IMR-90 (cell line): ENCODE measurements at regions not wholly inside any gene's neighbourhood (a gene's known extent, or its start where the extent isn't known, plus 50 kb on each side); places are given as distances from the start of the nearest gene placed in this dataset.

Source experiments
- ATAC-seq: fragments of 200-7000 bp; cut with Tn5 transposase; 2 replicates; pipeline ENCODE4 v1.9.1; 2020; ENCODE audit warnings: low read depth, mild to moderate bottlenecking, moderate library complexity
- BruUV-seq: library from RNA; stranded (reverse); fragments of 400-500 nt; replicated peaks from 2 replicates; lab custom pipeline; 2021; lab: Mats Ljungman, UMichigan
- CTCF ChIA-PET: fragments of 300-600 bp; formaldehyde crosslinking; extraction: SDS; loops from one replicate; lab custom pipeline; 2021; ENCODE audit warnings: antibody characterized with exemption; lab: Yijun Ruan, JAX
- POLR2A ChIA-PET: fragments of 300-600 bp; sonication (Branson Sonifier 250); formaldehyde crosslinking; loops from one replicate; lab custom pipeline; 2022; ENCODE audit warnings: antibody characterized with exemption; ENCODE audit not compliant: unreplicated experiment; lab: Charles Lee
- DNase-seq: peaks from one replicate; pipeline ENCODE4 v3.0.0; 2013
- H2AFZ ChIP-seq: replicated peaks from 2 replicates; pipeline ENCODE3; 2013; ENCODE audit warnings: low read length, mild to moderate bottlenecking; ENCODE audit not compliant: poor library complexity
- H2AK5ac ChIP-seq: 2 replicates; pipeline ENCODE4 v1.6.1; 2013; ENCODE audit warnings: low read depth, low read length, inconsistent platforms
- H2AK9ac ChIP-seq: replicated peaks from 2 replicates; pipeline ENCODE3; 2013; ENCODE audit warnings: mild to moderate bottlenecking, low read depth, low read length, moderate library complexity; ENCODE audit not compliant: poor library complexity
- H2BK120ac ChIP-seq: 2 replicates; pipeline ENCODE4 v1.6.1; 2013; ENCODE audit warnings: low read depth, low read length, inconsistent platforms
- H2BK15ac ChIP-seq: 3 replicates; pipeline ENCODE4 v1.6.1; 2013; ENCODE audit warnings: low read depth, low read length, inconsistent platforms
- H2BK20ac ChIP-seq: 2 replicates; pipeline ENCODE4 v1.6.1; 2013; ENCODE audit warnings: low read depth, mild to moderate bottlenecking, inconsistent platforms, low read length, moderate library complexity
- H2BK5ac ChIP-seq: 2 replicates; pipeline ENCODE4 v1.6.1; 2013; ENCODE audit warnings: mild to moderate bottlenecking, low read depth, low read length, inconsistent platforms; ENCODE audit not compliant: poor library complexity, severe bottlenecking
- H3K14ac ChIP-seq: replicated peaks from 2 replicates; pipeline ENCODE4 v1.6.1; 2013; ENCODE audit warnings: low read depth, low read length, inconsistent platforms
- H3K18ac ChIP-seq: 2 replicates; pipeline ENCODE4 v1.6.1; 2013; ENCODE audit warnings: low read depth, low read length, control low read depth
- H3K23ac ChIP-seq: 2 replicates; pipeline ENCODE4 v1.6.1; 2013; ENCODE audit warnings: low read depth, low read length, inconsistent platforms
- H3K27ac ChIP-seq: 2 replicates; pipeline ENCODE4 v1.5.1; 2013; ENCODE audit warnings: mild to moderate bottlenecking, control low read depth, low read length; ENCODE audit not compliant: insufficient read depth
- H3K27me3 ChIP-seq: 2 replicates; pipeline ENCODE4 v1.6.1; 2013; ENCODE audit warnings: low read length; ENCODE audit not compliant: control insufficient read depth, insufficient read depth
- H3K36me3 ChIP-seq: 2 replicates; pipeline ENCODE4 v1.6.1; 2013; ENCODE audit warnings: low read length, mixed read lengths; ENCODE audit not compliant: control insufficient read depth, insufficient read depth
- H3K4ac ChIP-seq: 2 replicates; pipeline ENCODE4 v1.6.1; 2013; ENCODE audit warnings: low read depth, low read length, inconsistent platforms
- H3K4me1 ChIP-seq: 2 replicates; pipeline ENCODE4 v1.6.1; 2013; ENCODE audit warnings: low read length, mixed read lengths; ENCODE audit not compliant: control insufficient read depth, insufficient read depth
- H3K4me2 ChIP-seq: 2 replicates; pipeline ENCODE4 v1.6.1; 2013; ENCODE audit warnings: low read depth, mild to moderate bottlenecking, control low read depth, low read length, moderate library complexity
- H3K4me3 ChIP-seq: 2 replicates; pipeline ENCODE4 v1.5.1; 2013; ENCODE audit warnings: low read depth, mild to moderate bottlenecking, control low read depth, low read length, moderate library complexity; ENCODE audit not compliant: insufficient read depth
- H3K56ac ChIP-seq: 2 replicates; pipeline ENCODE4 v1.6.1; 2013; ENCODE audit warnings: low read length, inconsistent platforms; ENCODE audit not compliant: insufficient read depth; ENCODE audit errors: extremely low read depth
- H3K79me1 ChIP-seq, 2 experiments: 2 replicates each; pipeline ENCODE4 v1.6.1; 2013; ENCODE audit warnings: low read length in 2 of 2, inconsistent platforms in 1 of 2, low read depth in 1 of 2
- H3K9ac ChIP-seq: 2 replicates; pipeline ENCODE4 v1.6.1; 2013; ENCODE audit warnings: low read depth, low read length, control low read depth
- H3K9me1 ChIP-seq: 2 replicates; pipeline ENCODE4 v1.6.1; 2013; ENCODE audit warnings: low read length, inconsistent platforms; ENCODE audit not compliant: insufficient read depth
- H3K9me3 ChIP-seq: 2 replicates; pipeline ENCODE4 v1.6.1; 2013; ENCODE audit warnings: low read length; ENCODE audit not compliant: control insufficient read depth, insufficient read depth
- H4K20me1 ChIP-seq: 2 replicates; pipeline ENCODE4 v1.6.1; 2013; ENCODE audit warnings: low read length, inconsistent platforms; ENCODE audit not compliant: insufficient read depth
- H4K5ac ChIP-seq: 2 replicates; pipeline ENCODE4 v1.6.1; 2013; ENCODE audit warnings: mild to moderate bottlenecking, low read depth, low read length, control low read depth
- H4K8ac ChIP-seq, 2 experiments: 2 replicates each; pipeline ENCODE4 v1.6.1; 2013; ENCODE audit warnings: low read depth in 2 of 2, low read length in 2 of 2, control low read depth in 1 of 2, inconsistent platforms in 1 of 2
- H4K91ac ChIP-seq: 2 replicates; pipeline ENCODE4 v1.6.1; 2013; ENCODE audit warnings: low read depth, low read length, inconsistent platforms; ENCODE audit not compliant: insufficient read depth
- BHLHE40 ChIP-seq: fragments of 150-350 bp; IDR thresholded peaks from 2 replicates; pipeline ENCODE4 v1.6.1; 2016; ENCODE audit warnings: mild to moderate bottlenecking, low read depth, low read length
- CEBPB ChIP-seq: IDR thresholded peaks from 2 replicates; pipeline ENCODE4 v1.6.1; 2012; ENCODE audit warnings: low read depth, low read length, improper control_type of control experiment
- CHD1 ChIP-seq: IDR thresholded peaks from 2 replicates; pipeline ENCODE4 v1.6.1; 2012; ENCODE audit warnings: low read depth, low read length, improper control_type of control experiment
- FOS ChIP-seq: fragments of 150-350 bp; IDR thresholded peaks from 2 replicates; pipeline ENCODE4 v1.6.1; 2016; ENCODE audit warnings: low read depth, low read length
- MAFK ChIP-seq: IDR thresholded peaks from 2 replicates; pipeline ENCODE4 v1.6.1; 2012; ENCODE audit warnings: low read depth, low read length, improper control_type of control experiment
- MAZ ChIP-seq: IDR thresholded peaks from 2 replicates; pipeline ENCODE4 v1.6.1; 2012; ENCODE audit warnings: low read depth, mild to moderate bottlenecking, low read length, improper control_type of control experiment, moderate library complexity, borderline replicate concordance
- MXI1 ChIP-seq: IDR thresholded peaks from 2 replicates; pipeline ENCODE4 v1.6.1; 2012; ENCODE audit warnings: low read depth, mild to moderate bottlenecking, low read length, moderate library complexity, borderline replicate concordance
- NFE2L2 ChIP-seq: fragments of 150-350 bp; IDR thresholded peaks from 2 replicates; pipeline ENCODE4 v1.6.1; 2016; ENCODE audit warnings: low read depth, mild to moderate bottlenecking, low read length
- POLR2A ChIP-seq: IDR thresholded peaks from 2 replicates; pipeline ENCODE4 v1.6.1; 2012; ENCODE audit warnings: mild to moderate bottlenecking, low read depth, low read length
- RAD21 ChIP-seq: IDR thresholded peaks from 2 replicates; pipeline ENCODE4 v1.6.1; 2012; ENCODE audit warnings: low read length, improper control_type of control experiment
- RCOR1 ChIP-seq: IDR thresholded peaks from 2 replicates; pipeline ENCODE4 v1.6.1; 2012; ENCODE audit warnings: mild to moderate bottlenecking, low read length, improper control_type of control experiment; ENCODE audit not compliant: insufficient replicate concordance
- RFX5 ChIP-seq: IDR thresholded peaks from 2 replicates; pipeline ENCODE4 v1.8.0; 2012; ENCODE audit warnings: low read depth, mild to moderate bottlenecking, low read length, moderate library complexity
- SMC3 ChIP-seq: fragments of 150-350 bp; IDR thresholded peaks from 2 replicates; pipeline ENCODE4 v1.6.1; 2016; ENCODE audit warnings: low read depth, mild to moderate bottlenecking, antibody characterized with exemption, low read length, moderate library complexity
- WGBS, 2 experiments: methylation state at CpG; one replicate each; pipeline versions ENCODE4 v1.1.5 to v1.1.7; 2013; ENCODE audit warnings: missing lambda C conversion rate in 2 of 2; ENCODE audit not compliant: insufficient read length in 1 of 2; ENCODE audit errors: extremely low coverage in 2 of 2; 5-methylcytosine and 5-hydroxymethylcytosine counted together
- dilution Hi-C: fragments of 300-500 bp; cut with HindIII; formaldehyde crosslinking; loops from one replicate; pipeline ENCODE4 v1.14.3; 2018; ENCODE audit warnings: low sequenced_read_pairs; ENCODE audit not compliant: unreplicated experiment
- in situ Hi-C: fragments of 300-500 bp; cut with MboI; formaldehyde crosslinking; loops from 3 replicates; pipeline ENCODE4 v1.14.3; 2019; ENCODE audit warnings: low sequenced_read_pairs, inconsistent platforms, mixed read lengths
- intact Hi-C: fragments of 100-400 bp; cut with micrococcal nuclease; formaldehyde crosslinking; loops from 2 replicates; pipeline ENCODE4 v1.10.0; 2022
- TF ChIP-seq, protein P1 (sequence below): fragments of 150-350 bp; IDR thresholded peaks from 2 replicates; pipeline ENCODE4 v1.6.1; 2017; ENCODE audit warnings: mild to moderate bottlenecking, antibody characterized with exemption, low read length, low read depth
- TF ChIP-seq, protein P2 (sequence below): conservative IDR thresholded peaks from 2 replicates; pipeline ENCODE4 v1.5.1; 2012; ENCODE audit warnings: mild to moderate bottlenecking, low read depth, low read length, improper control_type of control experiment
- TF ChIP-seq, protein P3 (sequence below): fragments of 150-350 bp; IDR thresholded peaks from 2 replicates; pipeline ENCODE4 v1.6.1; 2016; ENCODE audit warnings: low read depth, mild to moderate bottlenecking, low read length, moderate library complexity, borderline replicate concordance

DNA sequence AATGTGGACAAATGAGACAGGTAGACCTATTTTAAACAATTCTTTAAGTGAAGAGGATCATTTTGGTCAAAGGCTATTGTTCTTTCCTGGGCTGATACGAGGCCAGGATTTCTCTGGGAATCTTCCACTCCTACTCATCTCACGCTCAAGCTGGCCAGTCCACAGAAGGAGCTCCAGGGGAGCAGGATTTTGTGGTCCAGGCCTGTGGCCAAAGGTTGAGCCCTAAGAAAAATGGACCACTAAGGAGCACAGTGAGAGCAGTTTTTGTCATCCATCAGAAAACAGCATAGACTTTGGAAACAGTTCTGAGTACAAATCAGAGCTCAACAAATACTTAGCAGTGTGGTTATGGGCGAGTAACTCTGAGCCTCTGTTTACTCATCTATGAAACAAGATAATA is 260.2 kb upstream of the RUNX1 start:
- intact Hi-C loops (no loop called here), in situ Hi-C loops (no loop called here), dilution Hi-C loops (no loop called here)
- no TSS peak for BruUV-seq
- Histone ChIP-seq H3K4me2 (no peak overlapping the region), H3K14ac (no peak overlapping the region), H2BK15ac (no peak overlapping the region), H2BK5ac (no peak overlapping the region), H3K4me3 (no peak overlapping the region), H3K79me1 (no peaks in the 10 kb centered on the region), H2AK9ac (no peak overlapping the region), H3K4ac (no peak overlapping the region), H4K20me1 (no peaks in the 10 kb centered on the region), H4K5ac (no peak overlapping the region), H4K91ac (no peak overlapping the region), H2AFZ (no peak overlapping the region), H3K23ac (no peak overlapping the region), H4K8ac (no peak overlapping the region), H3K9ac (no peak overlapping the region), H3K4me1 (no peaks in the 10 kb centered on the region), H2BK120ac (no peak overlapping the region), H2BK20ac (no peak overlapping the region), H3K27ac (no peak overlapping the region), H3K9me1 (no peaks in the 10 kb centered on the region), H2AK5ac (no peak overlapping the region), H3K18ac (no peak overlapping the region), H3K9me3 (peaks cover 3% of the 10 kb centered on the region), H3K56ac (no peak overlapping the region), H3K36me3 (no peaks in the 10 kb centered on the region), H3K27me3 (no peaks in the 10 kb centered on the region)
- ChIA-PET POLR2A (no interaction called here), CTCF (no interaction called here)
- TF ChIP-seq MXI1 (no peak), MAZ (no peak), SMC3 (no peak), NFE2L2 (no peak), FOS (no peak), CHD1 (no peak), MAFK (no peak), CEBPB (no peak), RFX5 (no peak), RCOR1 (no peak), RAD21 (no peak), BHLHE40 (no peak), POLR2A (no peak)
- TF ChIP-seq, protein P1, sequence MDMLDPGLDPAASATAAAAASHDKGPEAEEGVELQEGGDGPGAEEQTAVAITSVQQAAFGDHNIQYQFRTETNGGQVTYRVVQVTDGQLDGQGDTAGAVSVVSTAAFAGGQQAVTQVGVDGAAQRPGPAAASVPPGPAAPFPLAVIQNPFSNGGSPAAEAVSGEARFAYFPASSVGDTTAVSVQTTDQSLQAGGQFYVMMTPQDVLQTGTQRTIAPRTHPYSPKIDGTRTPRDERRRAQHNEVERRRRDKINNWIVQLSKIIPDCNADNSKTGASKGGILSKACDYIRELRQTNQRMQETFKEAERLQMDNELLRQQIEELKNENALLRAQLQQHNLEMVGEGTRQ: no peak
- TF ChIP-seq, protein P2, sequence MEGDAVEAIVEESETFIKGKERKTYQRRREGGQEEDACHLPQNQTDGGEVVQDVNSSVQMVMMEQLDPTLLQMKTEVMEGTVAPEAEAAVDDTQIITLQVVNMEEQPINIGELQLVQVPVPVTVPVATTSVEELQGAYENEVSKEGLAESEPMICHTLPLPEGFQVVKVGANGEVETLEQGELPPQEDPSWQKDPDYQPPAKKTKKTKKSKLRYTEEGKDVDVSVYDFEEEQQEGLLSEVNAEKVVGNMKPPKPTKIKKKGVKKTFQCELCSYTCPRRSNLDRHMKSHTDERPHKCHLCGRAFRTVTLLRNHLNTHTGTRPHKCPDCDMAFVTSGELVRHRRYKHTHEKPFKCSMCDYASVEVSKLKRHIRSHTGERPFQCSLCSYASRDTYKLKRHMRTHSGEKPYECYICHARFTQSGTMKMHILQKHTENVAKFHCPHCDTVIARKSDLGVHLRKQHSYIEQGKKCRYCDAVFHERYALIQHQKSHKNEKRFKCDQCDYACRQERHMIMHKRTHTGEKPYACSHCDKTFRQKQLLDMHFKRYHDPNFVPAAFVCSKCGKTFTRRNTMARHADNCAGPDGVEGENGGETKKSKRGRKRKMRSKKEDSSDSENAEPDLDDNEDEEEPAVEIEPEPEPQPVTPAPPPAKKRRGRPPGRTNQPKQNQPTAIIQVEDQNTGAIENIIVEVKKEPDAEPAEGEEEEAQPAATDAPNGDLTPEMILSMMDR: no peak
- TF ChIP-seq, protein P3, sequence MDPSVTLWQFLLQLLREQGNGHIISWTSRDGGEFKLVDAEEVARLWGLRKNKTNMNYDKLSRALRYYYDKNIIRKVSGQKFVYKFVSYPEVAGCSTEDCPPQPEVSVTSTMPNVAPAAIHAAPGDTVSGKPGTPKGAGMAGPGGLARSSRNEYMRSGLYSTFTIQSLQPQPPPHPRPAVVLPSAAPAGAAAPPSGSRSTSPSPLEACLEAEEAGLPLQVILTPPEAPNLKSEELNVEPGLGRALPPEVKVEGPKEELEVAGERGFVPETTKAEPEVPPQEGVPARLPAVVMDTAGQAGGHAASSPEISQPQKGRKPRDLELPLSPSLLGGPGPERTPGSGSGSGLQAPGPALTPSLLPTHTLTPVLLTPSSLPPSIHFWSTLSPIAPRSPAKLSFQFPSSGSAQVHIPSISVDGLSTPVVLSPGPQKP: no peak
- DNase-seq (no peak), ATAC-seq (no peak)
- WGBS, 2 experiments: no CpG with 5 or more reads among the region's 3 CpGs
